CD4-positive, alpha-beta T cell treated with Interleukin-2 at 100 ng/mL for 4 hours (primary cell): ENCODE measurements at regions not wholly inside any gene's neighbourhood (a gene's known extent, or its start where the extent isn't known, plus 50 kb on each side); places are given as distances from the start of the nearest gene placed in this dataset.

Experiments used
- DNase-seq: peaks from one replicate; pipeline ENCODE4 v3.0.0-alpha.2; 2020; ENCODE audit warnings: low spot score

DNA sequence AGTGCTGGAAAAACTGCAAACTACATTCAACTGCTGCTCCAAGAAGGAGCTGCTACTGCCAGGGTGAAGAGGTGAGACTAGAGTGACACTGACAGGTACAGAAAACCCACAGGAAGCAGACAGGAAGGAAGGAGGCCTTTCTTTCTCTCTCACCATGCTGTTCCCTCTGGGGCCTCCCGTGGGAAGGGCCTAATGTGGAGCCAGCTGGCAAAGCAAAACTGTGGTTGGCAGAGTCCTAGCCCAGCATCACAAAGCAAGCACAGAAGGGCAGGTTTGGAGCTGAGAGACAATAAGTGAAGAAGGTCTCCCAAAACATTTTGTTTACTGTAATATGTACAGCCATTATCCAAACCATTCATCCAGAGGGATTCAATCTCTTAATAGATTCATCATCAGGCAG lies 122.5 kb upstream of the MAX start:
- no peak for DNase-seq

DNA sequence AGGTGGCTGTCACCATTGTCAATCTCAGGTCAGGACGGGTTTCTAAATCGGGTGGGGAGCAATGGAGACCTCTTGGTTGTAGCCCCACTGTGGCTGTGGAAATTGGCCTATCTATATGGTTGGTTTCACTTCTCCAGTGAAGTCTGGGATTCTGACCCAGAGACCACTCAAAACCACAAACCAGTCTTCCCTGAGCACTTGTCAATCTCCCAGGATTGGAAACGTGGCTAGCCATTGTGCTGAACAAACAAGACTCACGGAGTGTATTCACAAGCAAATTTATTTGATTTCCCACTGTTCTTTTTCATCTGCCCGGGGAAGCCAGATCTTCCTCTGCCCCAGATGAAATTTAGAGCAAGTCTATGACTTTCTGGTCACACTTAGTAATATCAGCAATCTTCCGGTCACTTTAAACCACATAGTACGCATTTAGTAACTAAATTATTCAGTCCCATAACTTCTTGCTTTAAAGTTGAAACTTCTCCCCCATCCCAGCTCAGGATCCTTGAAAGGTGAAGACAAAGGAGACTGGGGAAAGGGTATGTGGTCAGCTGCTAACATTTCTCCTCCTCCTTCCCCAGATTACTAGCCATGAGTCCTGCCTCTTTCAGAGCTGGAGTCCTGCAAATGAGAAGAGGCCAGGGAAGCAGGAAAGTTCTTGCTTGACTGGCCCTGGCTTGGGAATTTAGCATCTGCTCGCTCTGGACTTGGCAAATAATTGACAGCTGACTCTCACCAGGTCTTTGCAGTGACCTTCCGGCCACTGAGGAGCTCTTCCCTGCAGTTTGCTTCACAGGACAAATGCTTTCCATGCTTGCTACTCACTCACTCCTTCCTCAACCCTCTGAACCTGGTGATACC lies 123.2 kb upstream of the MAX start:
- no peak for DNase-seq

DNA sequence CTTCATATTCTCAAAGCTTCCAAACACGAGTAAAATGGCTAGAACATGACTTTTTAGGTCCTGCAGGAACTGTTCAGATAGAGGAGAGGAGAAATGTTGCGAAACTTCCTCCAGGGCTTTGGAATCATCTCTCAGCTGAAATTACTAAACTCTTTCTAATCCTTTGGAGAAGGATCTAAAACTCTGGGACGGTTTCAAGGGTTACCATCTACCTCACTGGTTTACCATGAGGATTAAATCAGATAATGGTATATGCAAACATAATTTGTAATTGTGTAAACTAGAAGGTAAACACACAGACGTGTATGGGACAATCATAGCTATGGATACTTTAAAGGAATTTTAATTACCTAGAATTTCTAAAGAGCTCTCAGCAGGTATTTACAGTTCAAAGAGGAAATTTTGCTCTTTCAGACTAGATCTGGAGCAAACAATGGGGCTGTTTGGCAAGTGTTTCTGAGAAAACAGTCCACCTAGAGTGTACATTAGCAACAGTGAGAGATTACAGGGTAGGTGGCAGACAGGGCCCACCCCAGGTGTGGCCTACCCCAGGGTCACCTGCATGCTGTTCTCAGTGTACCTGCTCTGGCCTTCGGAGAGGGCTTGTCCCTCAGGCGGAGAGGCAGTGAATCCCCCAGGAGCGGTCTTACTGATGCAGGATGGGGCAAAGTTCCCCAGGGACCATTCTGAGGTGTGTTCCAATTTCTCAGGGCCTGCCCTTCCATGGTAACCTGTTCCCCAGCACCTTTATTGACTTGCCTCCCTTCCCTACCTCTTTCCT lies 124.7 kb upstream of the MAX start:
- DNase-seq, result no peak

DNA sequence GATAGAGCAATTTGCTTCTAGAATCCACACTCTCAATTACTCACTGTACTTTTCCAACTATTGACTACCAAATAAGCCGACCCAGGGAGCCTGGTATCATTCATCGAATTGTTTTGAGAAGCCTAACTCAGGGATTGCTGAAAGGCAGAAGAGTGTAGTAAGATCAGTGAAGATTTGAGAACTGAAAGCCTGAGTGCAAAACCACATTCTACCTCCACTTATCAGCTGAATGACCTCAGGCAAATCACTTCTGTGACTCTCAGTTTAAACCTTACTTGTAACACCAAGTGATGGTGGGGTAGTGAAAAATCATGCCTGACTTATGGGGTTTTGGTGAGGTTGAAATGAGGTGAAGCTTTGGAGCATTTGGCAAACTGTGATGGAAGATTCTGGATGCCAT lies 126.1 kb upstream of the MAX start:
- no peak for DNase-seq

DNA sequence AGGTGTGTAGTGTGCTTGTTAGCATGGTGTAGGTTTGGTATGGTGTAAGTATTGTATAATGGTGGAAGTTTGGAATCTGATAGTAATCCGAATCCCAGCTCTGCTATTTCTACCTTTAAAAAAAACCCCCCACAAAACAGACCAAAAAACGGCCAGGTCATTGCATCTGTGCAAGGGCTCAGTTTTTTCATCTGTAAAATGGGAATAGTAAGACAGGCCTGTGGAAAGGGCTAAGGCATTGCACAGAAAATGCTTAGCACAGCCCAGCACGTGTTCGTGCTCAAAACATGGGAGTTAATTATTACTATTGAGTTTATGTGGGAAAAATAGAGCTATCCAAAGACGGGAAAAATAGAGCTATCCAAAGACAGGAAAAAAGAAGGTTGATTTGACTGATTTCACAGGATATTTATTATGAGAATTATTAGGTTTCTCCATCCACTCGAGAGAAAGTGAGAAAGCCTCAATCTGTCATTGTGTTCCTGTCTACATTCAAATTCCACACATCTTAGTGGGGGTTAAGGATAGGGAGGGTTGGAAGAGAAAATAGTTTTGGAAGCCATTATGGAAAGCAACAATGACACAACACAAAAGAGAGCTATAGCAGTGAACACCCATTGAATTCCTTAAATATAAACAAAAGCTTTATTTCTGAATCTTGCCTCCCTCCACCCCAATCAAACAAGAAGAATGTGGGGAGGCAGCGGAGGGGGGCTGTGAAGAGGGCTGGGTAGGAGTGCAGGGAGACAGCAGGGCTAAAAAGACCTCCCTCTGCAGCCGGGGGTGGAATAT lies 126.8 kb upstream of the MAX start:
- DNase-seq, result no peak

DNA sequence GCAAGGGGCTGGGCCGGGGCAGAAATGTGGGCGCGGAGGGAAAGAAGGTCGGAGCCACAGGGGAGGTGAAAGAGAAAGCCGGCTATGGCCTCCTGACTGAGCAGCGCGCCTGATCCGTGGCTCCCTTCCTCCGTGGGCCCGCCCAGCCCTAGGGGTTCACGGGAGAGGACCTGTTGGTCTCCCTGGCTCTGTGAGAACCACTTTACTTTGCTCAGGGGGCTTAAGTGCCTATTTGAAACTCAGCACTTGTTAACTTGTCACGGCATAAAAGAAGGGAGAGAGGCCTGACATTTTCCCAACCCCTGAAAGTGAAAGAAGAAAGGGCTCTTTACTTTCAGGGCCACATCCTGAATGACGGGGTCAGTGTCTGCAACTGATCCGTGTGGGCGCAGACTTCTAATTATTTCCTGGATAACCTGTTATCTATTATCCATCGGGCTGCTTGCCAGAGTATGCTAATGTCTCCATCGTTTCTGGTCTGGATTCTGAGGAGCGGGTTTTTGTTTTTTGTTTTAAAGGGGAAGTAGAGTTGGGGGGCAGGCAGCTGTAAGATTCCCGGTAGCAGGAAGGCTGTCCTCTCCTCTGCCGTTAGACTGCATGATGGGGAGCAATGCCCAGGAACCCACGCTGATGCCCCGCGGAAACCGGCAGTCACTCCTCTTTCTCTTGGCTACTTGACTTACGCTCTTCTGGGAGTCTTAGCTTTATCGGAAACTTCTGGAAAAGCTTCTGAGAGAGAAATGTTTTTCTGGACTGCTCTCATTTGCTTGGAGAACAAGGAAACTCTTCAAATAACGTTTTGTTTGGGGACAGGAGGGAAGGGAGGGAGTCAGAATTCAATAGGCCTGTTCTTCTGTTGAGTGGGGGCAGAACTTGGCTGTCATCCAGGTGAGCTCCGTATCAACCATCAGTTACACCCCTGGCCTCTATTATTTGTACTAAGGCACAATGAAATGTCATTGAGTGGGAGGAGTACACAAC lies 127.7 kb upstream of the MAX start:
- peak; percentile 32 for DNase-seq

DNA sequence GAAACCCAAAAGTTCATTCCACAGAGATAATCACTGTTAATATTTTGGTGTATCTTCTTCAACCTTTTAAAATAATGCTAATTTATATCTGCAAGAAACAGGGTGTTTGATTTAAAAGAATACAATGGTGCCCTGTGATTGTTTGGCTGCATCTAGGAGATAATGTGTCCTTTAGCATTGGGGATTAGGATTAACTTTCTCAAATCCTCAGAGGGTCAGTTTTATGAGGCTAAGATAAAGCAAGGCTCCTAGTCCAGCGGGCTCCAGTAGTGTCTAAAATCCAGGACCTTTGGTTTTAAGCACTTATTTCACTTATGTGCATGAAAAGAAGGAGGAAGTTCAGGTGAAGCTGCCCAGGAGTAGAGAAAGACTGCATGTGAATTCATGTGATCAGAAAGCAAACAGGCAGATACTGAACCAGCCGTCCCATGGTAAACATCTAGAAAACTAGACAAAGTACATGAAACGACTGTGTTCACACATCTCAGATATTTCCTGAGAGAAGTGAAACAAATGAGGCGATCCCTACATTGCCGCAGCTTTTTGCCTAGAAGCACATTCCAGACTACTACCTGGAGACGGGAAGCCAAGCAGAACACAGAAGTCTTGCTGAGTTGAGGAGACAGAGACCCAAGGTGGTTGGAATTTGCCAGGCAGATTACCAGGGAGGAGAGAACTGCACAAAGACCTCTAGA lies 129.1 kb upstream of the MAX start:
- no peak for DNase-seq

DNA sequence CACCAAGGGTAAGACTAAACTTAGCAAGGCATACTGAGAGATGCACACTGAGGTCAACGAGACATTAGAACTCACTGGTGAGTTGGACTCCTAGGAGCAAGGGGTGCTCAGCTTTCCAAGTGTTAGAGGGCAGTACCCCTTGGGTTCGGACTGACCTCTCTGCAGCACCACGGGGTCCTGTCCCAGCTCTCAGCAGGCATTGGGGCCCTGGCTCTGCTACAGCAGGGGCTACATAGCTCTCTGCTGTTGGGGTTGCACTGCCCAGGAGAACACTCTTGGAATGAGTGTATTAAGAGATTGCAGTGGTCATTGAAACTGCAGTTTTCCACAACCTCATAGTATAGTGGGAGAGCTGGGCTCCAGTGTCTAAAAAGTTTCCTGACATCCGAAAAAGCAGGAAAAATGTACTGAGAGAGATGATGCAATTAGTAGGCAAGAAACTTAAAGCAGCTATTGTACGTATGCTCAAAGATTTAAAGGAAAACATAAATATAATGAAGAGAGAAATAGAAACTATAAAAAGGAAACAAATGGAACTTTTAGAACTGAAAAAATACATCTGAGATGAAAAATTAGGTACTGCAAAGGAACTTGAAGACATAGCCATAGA lies 132.5 kb upstream of the MAX start:
- no peak for DNase-seq

DNA sequence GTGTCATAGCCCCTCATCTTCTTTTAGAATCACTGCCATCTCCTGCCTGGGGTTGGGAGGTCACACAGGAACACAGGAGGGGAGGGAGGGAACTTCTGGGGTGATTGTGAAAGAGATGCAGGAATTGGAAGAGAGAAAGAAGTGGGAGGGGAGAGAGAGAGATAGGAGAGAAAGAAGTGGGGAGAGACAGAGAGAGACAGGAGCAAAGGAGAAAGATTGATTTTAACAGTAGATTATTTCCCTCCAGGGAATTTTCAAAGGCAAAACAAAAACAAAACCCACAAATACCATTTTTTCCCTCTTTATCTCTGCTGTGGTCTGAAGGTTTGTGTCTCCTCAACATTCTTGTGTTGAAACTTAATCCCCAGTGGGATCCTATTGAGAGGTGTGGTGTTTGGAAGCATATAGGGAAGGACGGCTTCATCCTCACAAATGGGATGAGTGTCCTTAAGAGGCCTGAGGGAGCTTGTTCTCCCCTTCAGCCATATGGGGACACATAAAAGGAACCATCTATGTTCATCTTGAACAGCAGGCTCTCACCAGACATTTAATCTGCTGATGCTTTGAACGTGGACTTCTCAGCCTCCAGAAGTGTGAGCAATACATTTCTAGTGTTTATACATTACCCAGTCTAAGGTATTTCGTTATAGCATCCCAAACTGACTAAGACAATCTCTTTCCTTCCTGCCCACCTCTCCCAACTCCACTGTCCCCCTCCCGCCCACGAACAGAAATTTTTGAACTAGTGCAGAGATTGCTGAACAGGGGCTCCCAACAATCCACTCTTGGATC lies 134.9 kb upstream of the MAX start:
- no peak for DNase-seq

DNA sequence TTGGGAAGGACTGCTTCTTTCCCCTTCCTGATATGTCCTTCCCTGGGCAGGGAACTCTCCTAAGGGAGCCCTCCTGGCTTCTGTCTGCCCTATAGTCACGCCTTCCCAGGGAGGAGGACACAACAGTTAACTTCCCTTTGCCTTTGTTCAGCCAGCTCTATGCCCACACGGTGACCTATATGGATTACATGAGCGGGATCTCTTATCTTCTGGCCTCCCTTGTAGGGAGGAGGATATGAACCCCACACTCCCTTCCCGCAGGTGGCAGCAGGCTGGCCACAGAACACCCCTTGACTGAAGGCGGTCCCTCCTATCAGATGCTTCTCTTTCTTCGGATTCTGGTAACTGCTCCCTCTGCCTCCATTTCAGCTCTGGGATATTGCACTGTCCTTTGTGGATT lies 135.6 kb upstream of the MAX start:
- no peak for DNase-seq

DNA sequence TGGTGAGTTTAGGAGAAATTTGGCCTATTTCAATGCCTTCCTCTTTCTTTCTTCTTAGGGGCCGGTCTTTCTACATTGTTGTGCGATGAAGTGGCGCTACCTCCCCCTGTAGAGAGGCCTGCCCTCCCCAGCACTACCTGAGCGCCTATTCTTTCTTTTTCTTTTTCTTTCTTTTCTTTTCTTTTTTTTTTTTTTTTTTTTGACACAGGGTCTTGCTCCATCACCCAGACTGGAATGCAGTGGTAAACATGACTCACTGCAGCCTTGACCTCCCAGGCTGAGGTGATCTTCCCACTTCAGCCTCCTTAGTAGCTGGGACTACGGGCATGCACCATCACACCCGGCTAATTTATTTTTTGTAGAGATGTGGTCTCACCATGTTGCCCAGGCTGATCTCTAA lies 136.1 kb upstream of the MAX start:
- no peak for DNase-seq

DNA sequence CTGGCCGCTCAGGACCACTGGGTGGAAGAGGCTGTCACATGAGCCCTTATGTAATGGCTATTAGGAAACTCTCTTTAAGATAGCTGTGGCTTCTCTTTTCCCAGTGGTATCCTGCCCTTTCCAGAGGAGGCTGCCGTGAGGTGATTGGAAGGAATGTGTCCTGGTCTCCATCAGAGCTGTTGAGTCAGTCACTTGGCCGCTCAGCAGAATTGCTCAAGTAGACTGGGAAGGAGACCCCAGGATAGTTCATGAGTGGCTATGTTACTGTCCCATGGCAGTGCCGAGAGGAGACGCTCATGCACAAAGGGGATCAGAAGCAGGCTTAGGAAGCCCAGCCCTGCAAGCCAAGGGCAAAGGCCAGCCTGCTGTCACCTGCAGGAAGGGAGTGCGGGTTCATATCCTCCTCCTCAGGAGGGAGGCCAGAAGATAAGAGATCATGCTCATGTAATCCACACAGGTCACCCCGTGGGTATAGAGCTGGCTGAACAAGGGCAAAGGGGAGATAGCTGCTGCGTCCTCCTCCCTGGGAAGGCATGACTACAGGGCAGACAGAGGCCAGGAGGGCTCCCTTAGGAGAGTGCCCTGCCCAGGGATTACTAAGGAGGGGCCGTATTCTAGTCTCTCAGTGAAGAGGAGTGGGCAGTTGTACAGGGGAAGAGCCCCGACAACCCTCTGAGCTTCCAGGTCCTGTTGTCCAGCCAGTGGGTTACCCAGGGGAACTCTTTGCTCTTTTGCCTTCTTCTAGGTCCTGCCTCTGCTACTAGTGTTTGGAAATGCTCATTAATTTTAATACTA lies 137.0 kb upstream of the MAX start:
- DNase-seq, result no peak

DNA sequence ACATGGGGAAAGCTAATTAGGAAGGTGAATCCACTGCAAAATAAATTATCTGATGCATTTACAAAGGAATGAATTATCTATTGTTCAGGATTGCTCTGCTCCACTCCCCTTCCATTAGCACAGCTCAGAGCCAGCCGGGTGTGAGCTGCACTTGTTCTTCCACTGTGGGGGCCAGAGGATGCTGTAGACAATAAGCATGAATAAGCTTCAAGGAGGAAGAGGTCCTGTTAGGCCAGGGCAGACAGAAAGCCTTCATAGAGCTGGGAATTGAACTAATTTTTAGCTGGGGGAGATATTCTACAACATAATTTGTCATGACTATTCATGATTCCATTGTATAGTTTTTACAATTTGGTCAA lies 137.6 kb upstream of the MAX start:
- DNase-seq, result no peak

DNA sequence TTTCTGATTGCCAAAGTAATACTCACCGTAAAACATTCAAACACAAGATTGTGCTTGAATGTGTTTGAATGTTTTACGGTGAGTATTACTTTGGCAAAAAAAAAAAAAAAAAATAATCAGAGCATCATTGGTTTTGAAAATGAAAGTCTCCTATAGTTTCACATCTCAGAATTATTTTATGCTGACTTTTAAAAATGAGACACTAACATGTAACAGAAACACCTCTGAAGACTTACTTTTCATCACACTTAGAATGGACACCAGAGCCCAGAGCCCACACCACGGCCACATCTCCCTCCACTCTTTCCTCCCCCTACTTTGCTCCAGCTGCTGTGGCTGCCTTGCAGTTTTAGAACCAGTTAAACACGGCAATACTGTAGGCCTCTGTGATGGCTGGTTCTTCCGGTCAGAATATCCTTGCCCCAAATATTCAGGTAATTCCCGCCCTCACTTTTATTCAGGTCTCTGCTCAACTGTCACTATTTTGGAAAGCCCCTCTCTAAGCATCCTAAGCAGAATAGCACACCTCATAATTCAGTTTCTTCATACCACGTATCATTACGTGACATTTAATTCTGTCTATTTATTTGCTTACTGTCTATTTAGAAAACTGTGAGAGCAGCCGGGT lies 138.9 kb upstream of the MAX start:
- DNase-seq, result no peak

DNA sequence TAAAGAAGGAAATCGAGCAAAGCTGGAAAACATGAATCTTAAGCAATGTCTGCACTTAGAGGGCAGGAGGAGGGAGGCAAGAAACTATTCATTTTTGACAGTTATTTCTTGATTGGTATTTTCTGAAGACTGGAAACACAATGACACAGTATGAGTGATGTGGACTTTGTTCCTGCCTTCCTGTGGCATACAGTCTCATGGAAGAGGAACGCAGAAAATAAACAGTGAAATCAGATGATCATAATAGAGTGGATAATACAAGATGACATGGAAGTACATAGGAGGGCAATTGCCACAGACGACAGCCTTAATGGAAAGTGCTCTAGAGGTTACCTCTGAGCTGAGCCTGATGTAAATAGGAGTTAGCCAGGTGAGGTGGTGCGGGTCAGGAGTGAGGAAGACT lies 140.4 kb upstream of the MAX start:
- DNase-seq, result no peak

DNA sequence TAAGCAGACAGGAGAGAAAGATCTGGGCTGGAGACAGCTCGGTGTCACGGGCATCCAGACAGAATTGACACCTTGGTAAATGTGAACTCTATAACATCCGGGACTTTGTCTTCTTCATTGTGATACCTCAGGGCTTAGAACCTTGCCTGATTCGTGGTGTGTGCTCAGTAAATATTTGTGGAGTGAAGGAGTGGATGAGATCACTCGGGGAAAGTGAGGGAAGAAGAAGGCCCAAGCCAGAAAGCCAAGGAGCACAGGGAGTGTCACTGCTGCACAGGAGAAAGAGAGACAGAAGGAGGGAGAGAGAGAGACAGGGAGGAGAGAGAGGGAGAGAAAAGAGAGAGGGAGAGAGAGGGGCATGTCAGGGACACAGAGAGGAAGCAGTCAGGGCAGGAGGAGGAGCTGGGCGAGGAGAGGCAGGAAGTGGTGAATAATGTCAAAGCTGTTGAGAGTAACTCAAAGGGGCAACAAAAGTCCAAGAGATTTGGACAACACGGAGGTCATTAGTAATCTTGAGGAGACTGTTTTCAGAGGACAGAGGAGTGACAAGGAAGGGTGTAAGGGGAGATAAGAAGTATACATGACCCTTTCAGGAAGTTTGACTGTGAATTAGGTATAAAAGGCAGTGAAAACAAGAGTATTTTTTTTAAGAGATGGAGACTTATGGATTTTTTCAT lies 141.6 kb upstream of the MAX start:
- peak; percentile 34 for DNase-seq

DNA sequence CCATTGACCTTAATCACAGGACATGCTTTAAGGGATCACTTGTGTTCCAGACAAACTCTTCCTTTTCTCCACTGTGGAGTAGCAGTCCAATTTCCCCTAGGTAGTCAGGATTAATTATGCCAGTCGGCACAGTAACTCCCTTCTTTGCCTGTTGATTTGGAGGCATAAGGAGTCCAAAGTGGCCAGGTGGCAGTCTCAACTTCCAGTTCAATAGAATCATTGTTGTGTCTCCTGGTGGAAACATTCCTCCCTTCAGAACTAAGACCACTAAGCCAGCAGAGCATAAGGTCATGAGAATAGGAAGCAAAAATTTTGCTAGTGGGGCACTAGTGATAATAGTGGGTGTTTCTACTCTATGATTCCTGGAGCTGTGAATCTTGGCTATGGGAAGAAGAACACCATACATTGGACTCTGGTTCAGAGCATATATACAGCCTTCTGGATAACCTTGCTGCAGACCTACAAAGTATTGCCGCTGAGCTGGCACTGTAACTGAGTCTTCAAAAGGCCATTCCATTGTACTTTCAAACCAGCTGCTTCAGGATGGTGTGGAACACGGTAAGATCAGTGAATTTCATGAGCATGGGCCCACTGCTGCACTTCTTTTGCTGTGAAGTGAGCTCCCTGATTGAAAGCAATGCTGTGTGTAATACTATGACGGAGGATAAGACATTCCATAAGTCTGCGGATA lies 147.3 kb upstream of the MAX start:
- no peak for DNase-seq
